PC-9 (cell line): ENCODE measurements at regions not wholly inside any gene's neighbourhood (a gene's known extent, or its start where the extent isn't known, plus 50 kb on each side); places are given as distances from the start of the nearest gene placed in this dataset.

Source experiments
- BruUV-seq: library from RNA; stranded (reverse); fragments of 400-500 nt; replicated peaks from 2 replicates; lab custom pipeline; 2021; lab: Mats Ljungman, UMichigan
- CTCF ChIA-PET: fragments of 300-600 bp; sonication (Branson Sonifier 250); formaldehyde crosslinking; loops from one replicate; lab custom pipeline; 2022; ENCODE audit warnings: antibody characterized with exemption; lab: Charles Lee
- POLR2A ChIA-PET: fragments of 300-600 bp; sonication (Branson Sonifier 250); formaldehyde crosslinking; loops from one replicate; lab custom pipeline; 2022; ENCODE audit warnings: antibody characterized with exemption; ENCODE audit not compliant: unreplicated experiment; lab: Charles Lee
- DNase-seq, 2 experiments: peaks; one replicate each; pipeline versions ENCODE4 v3.0.0 to v3.0.0-alpha.2; 2015 to 2022; ENCODE audit warnings: mixed read lengths in 1 of 2
- H2AFZ ChIP-seq: fragments of 200-600 bp; sonication (generic); 2 replicates; pipeline ENCODE4 v1.8.1; 2017; ENCODE audit warnings: antibody characterized with exemption
- H3F3A ChIP-seq: fragments of 200-600 bp; sonication (generic); 2 replicates; pipeline ENCODE4 v1.8.1; 2017; ENCODE audit warnings: antibody characterized with exemption, mild to moderate bottlenecking, low read depth; ENCODE audit not compliant: insufficient read depth
- H3K27ac ChIP-seq: fragments of 200-600 bp; sonication (generic); 2 replicates; pipeline ENCODE4 v1.6.1; 2016; ENCODE audit warnings: mixed run types
- H3K27me3 ChIP-seq: fragments of 200-600 bp; sonication (generic); 2 replicates; pipeline ENCODE4 v1.6.1; 2016; ENCODE audit warnings: low read depth, mixed run types; ENCODE audit not compliant: insufficient read depth
- H3K36me3 ChIP-seq: fragments of 200-600 bp; sonication (generic); 2 replicates; pipeline ENCODE4 v1.6.1; 2016; ENCODE audit warnings: low read depth, mixed run types
- H3K4me1 ChIP-seq: fragments of 200-600 bp; sonication (generic); replicated peaks from 2 replicates; pipeline ENCODE4 v1.6.1; 2016; ENCODE audit warnings: mixed run types; ENCODE audit not compliant: insufficient read depth
- H3K4me2 ChIP-seq: fragments of 200-600 bp; sonication (generic); 2 replicates; pipeline ENCODE4 v1.6.1; 2017; ENCODE audit warnings: mixed run types
- H3K4me3 ChIP-seq: fragments of 200-600 bp; sonication (generic); 2 replicates; pipeline ENCODE4 v1.6.1; 2016; ENCODE audit warnings: mixed run types
- H3K79me2 ChIP-seq: fragments of 200-600 bp; sonication (generic); 2 replicates; pipeline ENCODE4 v1.6.1; 2017; ENCODE audit warnings: low read depth, mixed run types
- H3K9me2 ChIP-seq: fragments of 200-600 bp; sonication (generic); 2 replicates; pipeline ENCODE4 v1.8.1; 2017; ENCODE audit warnings: mild to moderate bottlenecking; ENCODE audit not compliant: insufficient read depth
- H3K9me3 ChIP-seq: fragments of 200-600 bp; sonication (generic); 2 replicates; pipeline ENCODE4 v1.8.1; 2016; ENCODE audit warnings: low read depth; ENCODE audit not compliant: insufficient read depth
- H4K20me1 ChIP-seq: fragments of 200-600 bp; sonication (generic); 2 replicates; pipeline ENCODE4 v1.8.1; 2017; ENCODE audit not compliant: insufficient read depth
- EZH2 ChIP-seq: fragments of 200-600 bp; sonication (generic); IDR thresholded peaks from 2 replicates; pipeline ENCODE4 v1.8.0; 2017; ENCODE audit warnings: antibody characterized with exemption, low read depth
- intact Hi-C: fragments of 100-400 bp; cut with micrococcal nuclease; formaldehyde crosslinking; loops from one replicate; pipeline ENCODE4 v1.10.0; 2022; ENCODE audit not compliant: unreplicated experiment
- TF ChIP-seq, protein P1 (sequence below): fragments of 200-600 bp; sonication (generic); conservative IDR thresholded peaks from 2 replicates; pipeline ENCODE4 v1.6.1; 2017; ENCODE audit warnings: mixed run types, antibody characterized with exemption, mild to moderate bottlenecking, moderate library complexity

DNA sequence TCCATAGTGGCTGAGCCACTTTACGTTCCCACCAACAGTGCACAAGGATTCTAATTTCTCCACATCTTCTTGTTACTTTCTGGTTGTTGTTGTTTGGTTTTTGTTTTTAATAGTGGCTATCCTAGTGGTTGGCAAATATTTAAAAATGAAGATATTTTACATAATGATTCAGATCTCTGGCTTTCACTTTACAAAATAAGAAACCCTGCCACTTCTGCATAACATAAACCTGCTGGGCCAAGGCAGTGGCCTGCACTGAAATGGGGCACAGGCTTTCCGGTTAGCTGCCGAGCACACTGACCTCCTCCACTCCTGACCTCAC lies 320.4 kb downstream of the RPS6KC1 start:
- CTCF ChIA-PET, result no interaction called here

DNA sequence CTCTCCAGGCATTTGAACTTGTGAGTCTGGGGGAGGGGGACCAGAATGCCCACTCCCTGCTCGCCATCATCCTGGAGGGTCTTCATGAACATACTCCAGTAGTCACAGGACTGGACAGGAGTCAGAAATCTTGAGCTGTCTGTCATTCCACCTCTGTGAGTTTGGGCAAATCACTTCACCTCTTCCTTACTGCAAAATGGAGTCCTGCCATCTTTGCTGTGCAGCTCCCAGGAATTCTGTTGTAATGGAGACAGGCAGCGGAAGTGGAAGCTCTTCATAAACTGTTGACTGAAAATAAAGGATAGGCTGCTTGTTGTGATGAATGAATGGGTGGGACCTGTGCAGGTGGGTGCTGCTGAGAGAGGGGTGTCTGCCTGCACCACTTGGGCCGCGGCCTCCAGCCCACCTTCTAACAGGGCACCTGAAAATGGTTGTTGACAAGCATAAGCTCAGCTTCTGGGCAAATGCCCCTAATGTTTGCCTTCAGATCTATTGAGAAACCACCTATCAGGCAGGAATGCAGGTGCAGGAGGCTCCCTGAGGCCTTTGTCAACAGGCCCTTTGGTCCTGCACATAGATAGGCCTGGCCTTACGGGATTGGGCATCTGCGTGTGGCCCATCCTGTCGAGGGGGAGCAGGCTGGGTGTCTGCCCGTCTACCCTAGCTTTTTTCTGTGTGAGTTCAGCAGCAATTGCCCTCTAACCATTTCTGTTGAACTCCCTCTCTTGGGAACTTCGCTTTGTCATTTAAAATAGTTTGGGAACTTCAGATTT lies 321.0 kb downstream of the RPS6KC1 start:
- intact Hi-C loops, result loop anchor here (10.0 kb wide), 1 partner anchor 127 kb away; no protein-coding TSS in a partner anchor
- POLR2A ChIA-PET, result no interaction called here

More for the DNA sequence above, 320.4 kb downstream of the RPS6KC1 start:
- DNase-seq, result no peak
- intact Hi-C loops, result loop anchor here (10.0 kb wide), 1 partner anchor 127 kb away; no protein-coding TSS in a partner anchor
- POLR2A ChIA-PET, result no interaction called here
- Histone ChIP-seq H3K4me3 (no peak overlapping the region), H3K4me2 (no peak overlapping the region), H3K9me3 (no peaks in the 10 kb centered on the region), H3K27ac (no peak overlapping the region), H2AFZ (no peak overlapping the region), H4K20me1 (no peaks in the 10 kb centered on the region), H3F3A (no peaks in the 10 kb centered on the region), H3K36me3 (no peaks in the 10 kb centered on the region), H3K4me1 (no peaks in the 10 kb centered on the region), H3K79me2 (no peaks in the 10 kb centered on the region), H3K27me3 (no peaks in the 10 kb centered on the region), H3K9me2 (no peaks in the 10 kb centered on the region)
- TF ChIP-seq EZH2, result no peak
- TF ChIP-seq, protein P1, sequence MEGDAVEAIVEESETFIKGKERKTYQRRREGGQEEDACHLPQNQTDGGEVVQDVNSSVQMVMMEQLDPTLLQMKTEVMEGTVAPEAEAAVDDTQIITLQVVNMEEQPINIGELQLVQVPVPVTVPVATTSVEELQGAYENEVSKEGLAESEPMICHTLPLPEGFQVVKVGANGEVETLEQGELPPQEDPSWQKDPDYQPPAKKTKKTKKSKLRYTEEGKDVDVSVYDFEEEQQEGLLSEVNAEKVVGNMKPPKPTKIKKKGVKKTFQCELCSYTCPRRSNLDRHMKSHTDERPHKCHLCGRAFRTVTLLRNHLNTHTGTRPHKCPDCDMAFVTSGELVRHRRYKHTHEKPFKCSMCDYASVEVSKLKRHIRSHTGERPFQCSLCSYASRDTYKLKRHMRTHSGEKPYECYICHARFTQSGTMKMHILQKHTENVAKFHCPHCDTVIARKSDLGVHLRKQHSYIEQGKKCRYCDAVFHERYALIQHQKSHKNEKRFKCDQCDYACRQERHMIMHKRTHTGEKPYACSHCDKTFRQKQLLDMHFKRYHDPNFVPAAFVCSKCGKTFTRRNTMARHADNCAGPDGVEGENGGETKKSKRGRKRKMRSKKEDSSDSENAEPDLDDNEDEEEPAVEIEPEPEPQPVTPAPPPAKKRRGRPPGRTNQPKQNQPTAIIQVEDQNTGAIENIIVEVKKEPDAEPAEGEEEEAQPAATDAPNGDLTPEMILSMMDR, result no peak
- no TSS peak for BruUV-seq

DNA sequence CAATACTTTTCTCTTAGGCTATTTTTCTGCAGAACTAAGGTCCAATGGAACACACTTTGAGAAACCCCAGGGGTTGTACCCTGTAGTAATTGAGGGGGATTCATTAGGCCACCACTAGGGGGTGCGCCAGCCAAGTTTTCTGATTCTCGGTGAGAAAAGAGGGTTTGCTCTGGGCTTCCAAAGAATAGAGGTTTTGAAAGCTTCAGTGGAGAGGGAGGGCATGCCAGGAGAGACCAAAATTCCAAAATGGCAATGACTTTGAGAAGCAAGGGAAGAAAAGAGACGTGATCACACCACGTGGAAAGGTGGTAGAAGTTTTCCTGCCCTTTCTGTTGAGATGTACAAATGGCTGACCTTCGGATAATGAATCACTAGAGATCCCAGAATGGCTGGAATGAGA lies 323.3 kb downstream of the RPS6KC1 start:
- CTCF ChIA-PET, result interaction anchor here (0.6 kb wide), 1 partner anchor 50 kb away, joined by 7 read pairs; no protein-coding TSS in a partner anchor
- intact Hi-C loops, result loop anchor here (1.0 to 10.0 kb wide), 3 partner anchors 130 to 954 kb away; no protein-coding TSS in a partner anchor

More for the DNA sequence above, 321.0 kb downstream of the RPS6KC1 start:
- H2AFZ ChIP-seq, result no peak overlapping the region
- no peak overlapping the region for H3K27ac ChIP-seq
- H3K4me3 ChIP-seq, result no peak overlapping the region
- H3K27me3 ChIP-seq, result no peaks in the 10 kb centered on the region
- H3K79me2 ChIP-seq, result no peaks in the 10 kb centered on the region
- CTCF ChIA-PET, result no interaction called here
- no peaks in the 10 kb centered on the region for H4K20me1 ChIP-seq
- no peaks in the 10 kb centered on the region for H3F3A ChIP-seq
- H3K9me3 ChIP-seq, result no peaks in the 10 kb centered on the region
- no peaks in the 10 kb centered on the region for H3K4me1 ChIP-seq
- DNase-seq, result no peak
- BruUV-seq, result no TSS peak
- TF ChIP-seq, protein P1, result no peak
- TF ChIP-seq EZH2, result no peak
- no peaks in the 10 kb centered on the region for H3K36me3 ChIP-seq
- H3K9me2 ChIP-seq, result no peaks in the 10 kb centered on the region
- no peak overlapping the region for H3K4me2 ChIP-seq

More for the DNA sequence above, 323.3 kb downstream of the RPS6KC1 start:
- H3K36me3 ChIP-seq, result no peaks in the 10 kb centered on the region
- no peaks in the 10 kb centered on the region for H3K4me1 ChIP-seq
- POLR2A ChIA-PET, result no interaction called here
- BruUV-seq, result no TSS peak
- H4K20me1 ChIP-seq, result no peaks in the 10 kb centered on the region
- H3K9me3 ChIP-seq, result no peaks in the 10 kb centered on the region
- no peak overlapping the region for H3K27ac ChIP-seq
- H3K27me3 ChIP-seq, result no peaks in the 10 kb centered on the region
- H3K4me2 ChIP-seq, result no peak overlapping the region
- no peak overlapping the region for H3K4me3 ChIP-seq
- H3F3A ChIP-seq, result no peaks in the 10 kb centered on the region
- DNase-seq, result peak in 1 of 2 experiments; percentile 37
- H3K79me2 ChIP-seq, result no peaks in the 10 kb centered on the region
- TF ChIP-seq, protein P1, result peak; percentile 97
- TF ChIP-seq EZH2, result no peak
- no peak overlapping the region for H2AFZ ChIP-seq
- H3K9me2 ChIP-seq, result no peaks in the 10 kb centered on the region; the same call in 1 of the 2 replicates
